Upper lobe of left lung (tissue), 4 donors: ENCODE measurements at regions not wholly inside any gene's neighbourhood (a gene's known extent, or its start where the extent isn't known, plus 50 kb on each side); places are given as distances from the start of the nearest gene placed in this dataset.

Experiments used
- CTCF ChIP-seq, 6 experiments: fragments of 450-650 bp in 4 of 6; fragments of 200-600 bp in 2 of 6; sonication (generic) in 2 of 6; IDR thresholded peaks; one replicate each; pipeline ENCODE4 v1.5.1; 2016 to 2019; ENCODE audit warnings: antibody characterized with exemption in 6 of 6
- EP300 ChIP-seq, 4 donors: sonication (generic); formaldehyde crosslinking; IDR thresholded peaks; one replicate each; pipeline ENCODE4 v1.5.1; 2017; ENCODE audit warnings: antibody characterized with exemption in 4 of 4, control low read depth in 2 of 4
- POLR2A ChIP-seq, 4 donors: fragments of 450-650 bp; IDR thresholded peaks; one replicate each; pipeline ENCODE4 v1.5.1; 2016 to 2017; ENCODE audit warnings: antibody characterized with exemption in 4 of 4, mild to moderate bottlenecking in 2 of 4
- POLR2AphosphoS5 ChIP-seq, 2 donors: sonication (generic); formaldehyde crosslinking; IDR thresholded peaks; one replicate each; pipeline ENCODE4 v1.5.1; 2017; ENCODE audit warnings: antibody characterized with exemption in 2 of 2

- no peak for TF ChIP-seq CTCF (IDR thresholded peaks at IDR 0.05)
- TF ChIP-seq EP300 (IDR thresholded peaks at IDR 0.05) = no peak
- no peak for TF ChIP-seq POLR2AphosphoS5 (IDR thresholded peaks at IDR 0.05)
- TF ChIP-seq POLR2A (IDR thresholded peaks at IDR 0.05) = no peak
Observed at GRCh38 chr13:27869436-27870095, 50.2 kb upstream of the PDX1 start.
